HEK293T (cell line): ENCODE measurements at regions not wholly inside any gene's neighbourhood (a gene's known extent, or its start where the extent isn't known, plus 50 kb on each side); places are given as distances from the start of the nearest gene placed in this dataset.

Experiments used
- CTCF ChIA-PET: fragments of 350-600 bp; formaldehyde crosslinking; extraction: SDS; loops from one replicate; lab custom pipeline; 2021; ENCODE audit warnings: antibody characterized with exemption, inconsistent platforms; lab: Yijun Ruan, JAX
- POLR2A ChIA-PET: fragments of 350-600 bp; formaldehyde crosslinking; extraction: SDS; loops from one replicate; lab custom pipeline; 2020; ENCODE audit warnings: antibody characterized with exemption, inconsistent platforms; lab: Yijun Ruan, JAX
- DNase-seq: peaks from one replicate; pipeline ENCODE4 v3.0.0; 2012; ENCODE audit warnings: mixed read lengths; ENCODE audit errors: extremely low spot score
- ARNT ChIP-seq: fragments of 450-650 bp; IDR thresholded peaks from 2 replicates; pipeline ENCODE4 v1.6.1; 2017; ENCODE audit warnings: mild to moderate bottlenecking
- BHLHE40 ChIP-seq: fragments of 450-650 bp; IDR thresholded peaks from 2 replicates; pipeline ENCODE4 v1.6.1; 2016; ENCODE audit warnings: mild to moderate bottlenecking, moderate library complexity, borderline replicate concordance
- CTBP1 ChIP-seq: fragments of 450-650 bp; IDR thresholded peaks from 2 replicates; pipeline ENCODE4 v1.6.1; 2016; ENCODE audit warnings: borderline replicate concordance
- ELF4 ChIP-seq: fragments of 450-650 bp; IDR thresholded peaks from 2 replicates; pipeline ENCODE4 v1.6.1; 2017; ENCODE audit warnings: antibody characterized with exemption
- FOXA1 ChIP-seq: fragments of 450-650 bp; IDR thresholded peaks from 2 replicates; pipeline ENCODE4 v1.6.1; 2016; ENCODE audit warnings: mild to moderate bottlenecking
- FOXK2 ChIP-seq: fragments of 450-650 bp; IDR thresholded peaks from 2 replicates; pipeline ENCODE4 v1.6.1; 2016; ENCODE audit warnings: mild to moderate bottlenecking
- FOXM1 ChIP-seq: fragments of 450-650 bp; IDR thresholded peaks from 2 replicates; pipeline ENCODE4 v1.6.1; 2017; ENCODE audit warnings: mild to moderate bottlenecking, borderline replicate concordance
- HDGF ChIP-seq: fragments of 450-650 bp; IDR thresholded peaks from 2 replicates; pipeline ENCODE4 v1.6.1; 2017; ENCODE audit warnings: antibody characterized with exemption, borderline replicate concordance
- L3MBTL2 ChIP-seq: fragments of 450-650 bp; conservative IDR thresholded peaks from 2 replicates; pipeline ENCODE4 v1.6.1; 2016; ENCODE audit warnings: mild to moderate bottlenecking
- LEF1 ChIP-seq: fragments of 450-650 bp; IDR thresholded peaks from 2 replicates; pipeline ENCODE4 v1.6.1; 2017; ENCODE audit warnings: mild to moderate bottlenecking, borderline replicate concordance
- NFRKB ChIP-seq: fragments of 450-650 bp; IDR thresholded peaks from 2 replicates; pipeline ENCODE4 v1.6.1; 2016; ENCODE audit warnings: mild to moderate bottlenecking, moderate library complexity
- SP1 ChIP-seq: fragments of 450-650 bp; IDR thresholded peaks from 2 replicates; pipeline ENCODE4 v1.6.1; 2017
- SUZ12 ChIP-seq: fragments of 450-650 bp; IDR thresholded peaks from 2 replicates; pipeline ENCODE4 v1.6.1; 2016; ENCODE audit warnings: mild to moderate bottlenecking
- TARDBP ChIP-seq: fragments of 450-650 bp; IDR thresholded peaks from 2 replicates; pipeline ENCODE4 v1.6.1; 2016
- ZNF384 ChIP-seq: fragments of 450-650 bp; IDR thresholded peaks from 2 replicates; pipeline ENCODE4 v1.6.1; 2016
- TF ChIP-seq, protein P1 (sequence below): fragments of 450-650 bp; IDR thresholded peaks from 2 replicates; pipeline ENCODE4 v1.6.1; 2016

DNA sequence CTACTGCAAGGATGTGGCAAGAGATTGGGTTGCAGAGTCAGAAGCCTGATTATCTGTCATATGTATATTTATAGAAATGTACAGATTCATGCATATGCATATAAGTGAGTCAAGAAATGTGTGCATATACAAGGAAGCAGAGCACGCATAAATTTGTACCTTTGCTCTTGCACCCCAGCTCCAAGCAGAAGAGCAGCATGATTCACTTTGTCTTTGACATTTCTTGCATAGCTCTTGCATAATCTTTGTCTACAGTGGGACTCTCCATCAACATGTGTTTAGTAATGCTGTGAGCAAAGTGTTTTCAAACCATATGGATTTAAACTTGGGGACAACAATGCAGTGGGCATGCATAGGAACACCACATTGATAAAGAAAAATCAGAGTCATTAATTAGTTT is 330.7 kb upstream of the DCN start:
- CTCF ChIA-PET, result no interaction called here
- POLR2A ChIA-PET, result no interaction called here
- TF ChIP-seq, protein P1, sequence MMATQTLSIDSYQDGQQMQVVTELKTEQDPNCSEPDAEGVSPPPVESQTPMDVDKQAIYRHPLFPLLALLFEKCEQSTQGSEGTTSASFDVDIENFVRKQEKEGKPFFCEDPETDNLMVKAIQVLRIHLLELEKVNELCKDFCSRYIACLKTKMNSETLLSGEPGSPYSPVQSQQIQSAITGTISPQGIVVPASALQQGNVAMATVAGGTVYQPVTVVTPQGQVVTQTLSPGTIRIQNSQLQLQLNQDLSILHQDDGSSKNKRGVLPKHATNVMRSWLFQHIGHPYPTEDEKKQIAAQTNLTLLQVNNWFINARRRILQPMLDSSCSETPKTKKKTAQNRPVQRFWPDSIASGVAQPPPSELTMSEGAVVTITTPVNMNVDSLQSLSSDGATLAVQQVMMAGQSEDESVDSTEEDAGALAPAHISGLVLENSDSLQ, result no peak
- TF ChIP-seq FOXM1 (no peak), BHLHE40 (no peak), ELF4 (no peak), HDGF (no peak), TARDBP (no peak), SUZ12 (no peak), ARNT (no peak), L3MBTL2 (no peak), FOXK2 (no peak), NFRKB (no peak), ZNF384 (no peak), FOXA1 (no peak), CTBP1 (no peak)
- no peak for DNase-seq

DNA sequence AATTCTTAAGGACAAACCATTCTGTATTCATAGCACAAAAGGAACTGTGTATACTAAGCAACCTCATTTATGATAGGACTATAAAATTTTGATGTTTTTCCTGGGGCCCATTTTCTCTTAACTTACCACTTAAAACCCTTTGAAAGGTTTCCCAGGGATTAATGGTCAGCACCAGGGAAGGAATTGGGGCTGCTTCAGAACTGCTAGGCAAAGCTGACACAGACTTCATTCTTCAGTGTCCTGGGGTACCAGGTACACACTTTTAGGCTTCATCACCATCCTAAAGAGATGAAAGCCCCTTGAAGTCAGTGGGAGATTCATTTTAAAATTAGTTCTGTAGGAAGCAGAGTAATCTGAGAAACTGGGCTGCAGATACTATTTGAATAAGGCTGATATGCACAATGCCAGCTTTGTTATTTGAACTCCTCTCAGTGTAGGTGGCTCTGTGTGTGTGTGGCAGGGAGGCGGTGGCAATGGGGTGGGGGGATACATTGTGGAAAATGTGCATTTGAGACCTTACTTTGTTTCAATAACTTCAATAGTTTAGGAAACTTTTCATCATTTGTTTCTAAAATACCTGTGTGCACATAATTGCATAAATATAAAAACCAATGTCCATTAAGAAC is 329.3 kb upstream of the DCN start:
- ChIA-PET CTCF (no interaction called here), POLR2A (no interaction called here)
- TF ChIP-seq FOXA1, result no peak
- no peak for TF ChIP-seq BHLHE40
- no peak for TF ChIP-seq LEF1
- no peak for TF ChIP-seq SP1
- no peak for TF ChIP-seq ARNT
- TF ChIP-seq ELF4, result no peak
- no peak for DNase-seq

DNA sequence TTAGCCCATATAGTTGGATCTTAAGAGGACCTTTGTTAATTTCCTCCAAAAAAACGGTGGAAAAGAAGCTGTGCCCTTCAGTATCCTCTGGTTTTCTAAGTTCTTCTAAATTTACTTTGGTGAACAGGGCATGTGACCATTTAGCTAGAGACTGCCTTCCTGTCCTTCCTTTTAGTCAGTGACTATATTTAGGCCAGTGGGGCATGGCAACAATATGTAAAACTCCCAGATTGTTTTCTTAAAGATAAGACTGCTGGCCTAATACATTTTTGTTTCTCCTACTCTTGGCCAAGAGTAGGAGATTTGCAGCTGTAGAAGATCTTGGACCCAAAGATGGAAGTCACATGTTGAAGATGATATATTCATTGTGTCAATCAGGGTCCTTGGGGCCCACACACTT is 325.1 kb upstream of the DCN start:
- DNase-seq, result no peak
- ChIA-PET CTCF (no interaction called here), POLR2A (no interaction called here)
- no peak for TF ChIP-seq BHLHE40
- TF ChIP-seq FOXM1, result no peak
- no peak for TF ChIP-seq TARDBP
- TF ChIP-seq SP1, result no peak
- no peak for TF ChIP-seq LEF1
- TF ChIP-seq, protein P1, result no peak
- TF ChIP-seq ZNF384, result no peak
- no peak for TF ChIP-seq NFRKB

DNA sequence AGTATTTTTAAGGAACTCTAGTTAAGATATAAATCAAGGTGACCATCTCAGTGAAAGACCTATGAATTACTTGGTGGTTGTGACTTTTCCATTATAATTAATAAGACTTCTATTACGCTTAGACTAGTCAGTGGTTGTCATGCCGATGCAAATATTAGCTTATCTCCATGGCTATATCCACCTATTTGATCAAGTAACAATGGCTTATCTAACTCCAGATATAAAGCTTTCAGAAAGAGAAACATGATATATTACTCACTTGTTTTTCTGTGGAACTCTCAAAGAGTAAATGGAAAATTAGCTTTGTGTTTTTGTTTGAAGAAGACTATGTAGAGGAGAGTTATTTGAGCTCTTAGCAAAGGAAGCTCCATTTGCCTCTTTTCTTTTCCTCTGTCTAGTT is 323.8 kb upstream of the DCN start:
- POLR2A ChIA-PET, result interaction anchor here (0.8 kb wide), 1 partner anchor 639 kb away, joined by 3 read pairs; the partner anchor contains the start of gene BTG1
- no peak for DNase-seq
- CTCF ChIA-PET, result no interaction called here
- TF ChIP-seq TARDBP (no peak), ARNT (no peak), LEF1 (no peak), L3MBTL2 (no peak), BHLHE40 (no peak), ZNF384 (no peak), HDGF (no peak), FOXM1 (no peak), NFRKB (no peak), SUZ12 (no peak), CTBP1 (no peak), FOXK2 (no peak), SP1 (no peak), ELF4 (no peak), FOXA1 (no peak)
- TF ChIP-seq, protein P1, result no peak

DNA sequence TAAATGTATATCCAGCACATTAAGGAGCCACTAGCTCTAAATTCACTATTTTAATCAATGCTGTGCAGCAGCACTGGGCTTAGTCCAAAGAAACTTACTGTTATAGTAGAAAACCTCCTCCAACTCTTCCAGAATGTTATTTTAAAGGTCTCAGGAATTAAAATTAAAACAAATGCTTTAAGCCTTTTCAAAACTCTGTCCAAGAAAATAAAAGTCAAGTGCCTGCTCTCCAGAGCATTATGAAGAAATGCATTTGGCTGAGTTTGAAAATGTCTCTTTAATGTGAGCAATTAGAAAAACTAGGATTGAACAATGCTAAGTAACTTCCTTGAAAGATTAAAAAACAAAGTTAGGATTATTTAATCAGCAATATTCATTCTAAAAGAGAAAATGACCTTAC is 322.4 kb upstream of the DCN start:
- CTCF ChIA-PET, result interaction anchor here (0.6 kb wide), 1 partner anchor 493 kb away, joined by 3 read pairs; no protein-coding TSS in a partner anchor
- no peak for DNase-seq
- POLR2A ChIA-PET, result no interaction called here
- no peak for TF ChIP-seq SUZ12
- TF ChIP-seq ARNT, result no peak
- no peak for TF ChIP-seq TARDBP
- TF ChIP-seq L3MBTL2, result no peak
- TF ChIP-seq HDGF, result no peak
- no peak for TF ChIP-seq CTBP1
- TF ChIP-seq NFRKB, result no peak
- TF ChIP-seq, protein P1, result no peak
- no peak for TF ChIP-seq BHLHE40
- TF ChIP-seq FOXK2, result no peak
- no peak for TF ChIP-seq FOXA1
- TF ChIP-seq FOXM1, result no peak
- no peak for TF ChIP-seq ZNF384
- TF ChIP-seq LEF1, result no peak
- no peak for TF ChIP-seq SP1
- TF ChIP-seq ELF4, result no peak

DNA sequence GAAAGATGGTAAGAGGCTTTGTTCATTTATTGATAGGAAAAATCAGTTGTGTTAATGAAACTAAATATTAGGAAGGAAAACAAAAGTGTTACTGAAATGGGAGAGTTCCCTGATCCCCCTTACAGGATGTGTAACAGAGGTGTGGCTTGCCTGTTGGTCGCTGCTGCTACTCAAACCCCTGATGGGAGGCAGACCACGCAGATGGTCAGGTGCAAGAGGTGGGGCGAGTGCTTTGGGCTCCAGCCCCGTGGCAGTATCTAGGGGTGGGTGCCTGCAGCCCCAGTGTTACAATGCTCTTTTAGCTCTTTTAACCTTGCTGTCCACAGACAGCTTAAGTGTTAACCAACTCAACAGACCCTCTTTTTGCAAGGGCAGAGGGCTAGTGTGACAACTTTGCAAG is 319.6 kb upstream of the DCN start:
- ChIA-PET CTCF (no interaction called here), POLR2A (no interaction called here)
- no peak for DNase-seq
- TF ChIP-seq TARDBP, result no peak
- TF ChIP-seq, protein P1, result no peak
- TF ChIP-seq L3MBTL2, result no peak
- TF ChIP-seq NFRKB, result no peak
- no peak for TF ChIP-seq HDGF
- TF ChIP-seq SP1, result no peak
- TF ChIP-seq ELF4, result no peak
- TF ChIP-seq FOXM1, result no peak
- TF ChIP-seq BHLHE40, result no peak
- TF ChIP-seq LEF1, result no peak
- TF ChIP-seq ARNT, result no peak
- no peak for TF ChIP-seq SUZ12
- no peak for TF ChIP-seq ZNF384
- TF ChIP-seq FOXK2, result no peak
- no peak for TF ChIP-seq CTBP1
